OCI-LY3 (cell line): ENCODE measurements at regions not wholly inside any gene's neighbourhood (a gene's known extent, or its start where the extent isn't known, plus 50 kb on each side); places are given as distances from the start of the nearest gene placed in this dataset.
"Not testable (repeated sequence)": the region's sequence is repeated elsewhere in the genome, so short reads cannot be mapped to it uniquely, and the experiment has no call there.

Experiments used
- H2AFZ ChIP-seq: fragments of 200-600, 300-600 bp; shearing (Covaris generic); 2 replicates; pipeline ENCODE4 v1.6.0; 2014; ENCODE audit warnings: antibody characterized with exemption, low read depth, low read length
- H3K27ac ChIP-seq: fragments of 200-600, 300-600 bp; sonication (generic); 2 replicates; pipeline ENCODE4 v1.5.1; 2014; ENCODE audit warnings: mild to moderate bottlenecking, low read length, moderate library complexity, mixed read lengths
- H3K27me3 ChIP-seq: fragments of 200-600, 300-600 bp; sonication (generic); 2 replicates; pipeline ENCODE4 v1.6.1; 2014; ENCODE audit warnings: low read depth, low read length, mixed read lengths
- H3K36me3 ChIP-seq: fragments of 200-600, 300-600 bp; sonication (generic); replicated peaks from 2 replicates; pipeline ENCODE3; 2014; ENCODE audit warnings: low read depth, low read length, mixed read lengths
- H3K4me1 ChIP-seq: fragments of 300-600, 200-600 bp; sonication (generic); 2 replicates; pipeline ENCODE4 v1.6.1; 2014; ENCODE audit warnings: low read length, mixed read lengths
- H3K4me2 ChIP-seq: fragments of 200-600, 300-600 bp; sonication (generic); 2 replicates; pipeline ENCODE4 v1.6.1; 2014; ENCODE audit warnings: low read length, mixed read lengths
- H3K4me3 ChIP-seq: fragments of 300-600, 200-600 bp; sonication (generic); 2 replicates; pipeline ENCODE4 v1.5.1; 2014; ENCODE audit warnings: antibody characterized with exemption, mild to moderate bottlenecking, low read length, moderate library complexity
- H3K79me2 ChIP-seq: fragments of 300-600, 200-600 bp; shearing (Covaris generic); 2 replicates; pipeline ENCODE4 v1.6.1; 2014; ENCODE audit warnings: mild to moderate bottlenecking, low read length, mixed read lengths
- H3K9ac ChIP-seq: fragments of 300-600, 200-600 bp; shearing (Covaris generic); 2 replicates; pipeline ENCODE4 v1.6.0; 2014; ENCODE audit warnings: mild to moderate bottlenecking, low read length, moderate library complexity
- H3K9me3 ChIP-seq: fragments of 200-600, 300-600 bp; shearing (Covaris generic); 2 replicates; pipeline ENCODE4 v1.6.1; 2014; ENCODE audit warnings: low read length, mixed read lengths; ENCODE audit not compliant: insufficient read depth
- H4K20me1 ChIP-seq: fragments of 200-600, 300-600 bp; sonication (generic); 2 replicates; pipeline ENCODE4 v1.6.1; 2016; ENCODE audit warnings: low read length, mixed read lengths; ENCODE audit not compliant: insufficient read depth
- CTCF ChIP-seq: fragments of 200-600, 300-600 bp; sonication (generic); IDR thresholded peaks from 2 replicates; pipeline ENCODE4 v1.5.1; 2014; ENCODE audit warnings: antibody characterized with exemption, low read length, low read depth
- EZH2phosphoT487 ChIP-seq: fragments of 200-600 bp; shearing (Covaris generic); IDR thresholded peaks from 2 replicates; pipeline ENCODE4 v1.6.1; 2018; ENCODE audit warnings: antibody characterized with exemption, mixed run types, low read depth

GRCh38 chr17:72472106-72472505 lies 351.3 kb downstream of the SOX9 start:
- Histone ChIP-seq H3K4me2 (no peak overlapping the region), H3K79me2 (no peaks in the 10 kb centered on the region), H2AFZ (no peak overlapping the region), H3K4me3 (no peak overlapping the region), H4K20me1 (no peaks in the 10 kb centered on the region), H3K9ac (no peak overlapping the region), H3K36me3 (no peaks in the 10 kb centered on the region), H3K4me1 (peaks cover 10% of the 10 kb centered on the region), H3K27me3 (no peaks in the 10 kb centered on the region), H3K9me3 (no peaks in the 10 kb centered on the region), H3K27ac (no peak overlapping the region)
- TF ChIP-seq EZH2phosphoT487 = no peak
- no peak for TF ChIP-seq CTCF

DNA sequence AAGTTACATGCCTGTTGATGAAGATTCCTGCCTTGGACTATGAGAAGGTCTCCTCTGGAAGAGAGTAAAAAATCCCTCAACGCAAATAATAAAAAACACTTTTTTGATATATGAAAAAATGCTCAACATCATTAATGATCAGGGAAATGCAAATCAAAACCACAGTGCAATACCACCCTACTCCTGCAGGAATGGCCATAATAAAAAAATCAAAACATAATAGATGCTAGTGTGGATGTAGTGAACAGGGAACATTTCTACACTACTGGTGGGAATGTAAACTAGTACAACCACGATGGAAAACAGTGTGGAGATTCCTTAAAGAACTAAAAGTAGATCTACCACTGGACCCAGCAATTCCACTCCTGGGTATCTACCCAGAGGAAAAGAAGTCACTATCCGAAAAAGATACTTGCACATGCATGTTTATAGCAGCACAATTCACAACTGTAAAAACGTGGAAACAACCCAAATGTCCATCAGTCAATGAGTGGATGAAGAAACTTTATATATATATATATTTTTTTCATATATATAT lies 352.1 kb downstream of the SOX9 start:
- not testable (repeated sequence) for H3K4me1 ChIP-seq, H3K4me3 ChIP-seq, H3K27ac ChIP-seq, H4K20me1 ChIP-seq, H3K9ac ChIP-seq, H3K36me3 ChIP-seq, H3K27me3 ChIP-seq, H3K9me3 ChIP-seq, H3K4me2 ChIP-seq, H3K79me2 ChIP-seq, H2AFZ ChIP-seq

- Histone ChIP-seq H3K4me2 (no peak overlapping the region), H3K4me3 (no peak overlapping the region), H3K27ac (no peak overlapping the region), H4K20me1 (no peaks in the 10 kb centered on the region), H3K9ac (no peak overlapping the region), H3K4me1 (peaks cover 4% of the 10 kb centered on the region; the same call in 1 of the 2 replicates), H3K79me2 (no peaks in the 10 kb centered on the region), H2AFZ (no peak overlapping the region), H3K9me3 (no peaks in the 10 kb centered on the region), H3K36me3 (no peaks in the 10 kb centered on the region), H3K27me3 (0 out of 2 replicates have a peak, but pooled peaks cover 4% of the 10 kb centered on the region)
- TF ChIP-seq EZH2phosphoT487 = no peak
- no peak for TF ChIP-seq CTCF
Observed at GRCh38 chr17:72474243-72474642, 353.4 kb downstream of the SOX9 start.

GRCh38 chr17:72474719-72475477 lies 354.1 kb downstream of the SOX9 start:
- Histone ChIP-seq H3K27ac (no peak overlapping the region), H3K79me2 (no peaks in the 10 kb centered on the region)

More at GRCh38 chr17:72474719-72475477, 354.1 kb downstream of the SOX9 start:
- H3K9ac ChIP-seq = no peak overlapping the region
- no peaks in the 10 kb centered on the region for H3K9me3 ChIP-seq
- no peaks in the 10 kb centered on the region for H4K20me1 ChIP-seq
- H3K36me3 ChIP-seq = no peaks in the 10 kb centered on the region
- TF ChIP-seq CTCF (no peak), EZH2phosphoT487 (no peak)
- H3K4me1 ChIP-seq = peaks cover 4% of the 10 kb centered on the region; the same call in 1 of the 2 replicates
- peaks cover 11% of the 10 kb centered on the region; the same call in 1 of the 2 replicates for H3K27me3 ChIP-seq
- H3K4me2 ChIP-seq = no peak overlapping the region
- H3K4me3 ChIP-seq = no peak overlapping the region
- no peak overlapping the region for H2AFZ ChIP-seq
